Omental fat pad (tissue), 3 donors: ENCODE measurements at regions not wholly inside any gene's neighbourhood (a gene's known extent, or its start where the extent isn't known, plus 50 kb on each side); places are given as distances from the start of the nearest gene placed in this dataset.

ENCODE experiments used
- ATAC-seq: fragments of 150-250 bp; one replicate; pipeline ENCODE4 v1.9.1; 2016; ENCODE audit warnings: mild to moderate bottlenecking, moderate library complexity; ENCODE audit not compliant: low FRiP score
- DNase-seq: peaks from one replicate; pipeline ENCODE4 v3.0.0-alpha.2; 2019; ENCODE audit warnings: low spot score
- CTCF ChIP-seq, 3 donors: fragments of 450-650 bp; IDR thresholded peaks; one replicate each; pipeline ENCODE4 v1.5.1; 2016 to 2017; ENCODE audit warnings: antibody characterized with exemption in 3 of 3, mild to moderate bottlenecking in 3 of 3, moderate library complexity in 2 of 3

- no peak for TF ChIP-seq CTCF (IDR thresholded peaks at IDR 0.05)
- no peak for DNase-seq
- no peak for ATAC-seq
Measured at GRCh38 chr6:74676906-74677305, 528.9 kb downstream of the COL12A1 start.

- no peak for TF ChIP-seq CTCF (IDR thresholded peaks at IDR 0.05)
- ATAC-seq (no peak), DNase-seq (no peak)
Measured at GRCh38 chr6:74674377-74674776, 531.5 kb downstream of the COL12A1 start.

GRCh38 chr6:74671558-74672025 is 534.3 kb downstream of the COL12A1 start:
- DNase-seq (no peak), ATAC-seq (no peak)

GRCh38 chr6:74658391-74658790 is 547.5 kb downstream of the COL12A1 start:
- ATAC-seq (no peak), DNase-seq (no peak)
- TF ChIP-seq CTCF (IDR thresholded peaks at IDR 0.05), result no peak

More at GRCh38 chr6:74671558-74672025, 534.3 kb downstream of the COL12A1 start:
- no peak for TF ChIP-seq CTCF (IDR thresholded peaks at IDR 0.05)

GRCh38 chr6:74657931-74658330 is 547.9 kb downstream of the COL12A1 start:
- DNase-seq (no peak), ATAC-seq (no peak)
- TF ChIP-seq CTCF (IDR thresholded peaks at IDR 0.05), result no peak

- TF ChIP-seq CTCF (IDR thresholded peaks at IDR 0.05), result no peak
- DNase-seq, result no peak
- no peak for ATAC-seq
Measured at GRCh38 chr6:74657011-74657410, 548.8 kb downstream of the COL12A1 start.

GRCh38 chr6:74656453-74656852 is 549.4 kb downstream of the COL12A1 start:
- no peak for ATAC-seq
- TF ChIP-seq CTCF (IDR thresholded peaks at IDR 0.05), result no peak
- DNase-seq, result no peak
